Stimulated activated CD4-positive, alpha-beta T cell treated with anti-CD3 and anti-CD28 coated beads, Interleukin-1b, Interleukin-23, amount 100 ng/mL, for 24 hours (primary cell): ENCODE measurements at regions not wholly inside any gene's neighbourhood (a gene's known extent, or its start where the extent isn't known, plus 50 kb on each side); places are given as distances from the start of the nearest gene placed in this dataset.
"Not testable (repeated sequence)": the region's sequence is repeated elsewhere in the genome, so short reads cannot be mapped to it uniquely, and the experiment has no call there.

Experiments used
- DNase-seq, 4 experiments: peaks; one replicate each; pipeline ENCODE4 v3.0.0-alpha.2; 2020; ENCODE audit warnings: low read depth in 4 of 4, low spot score in 1 of 4

- DNase-seq = no peak
Measured at GRCh38 chr3:193901007-193901406, 234.9 kb upstream of the HES1 start.

- DNase-seq = no peak
Measured at GRCh38 chr3:193902607-193903511, 233.1 kb upstream of the HES1 start.

GRCh38 chr3:193903512-193903817 lies 232.5 kb upstream of the HES1 start:
- DNase-seq = no peak

GRCh38 chr3:193903966-193904365 lies 232.0 kb upstream of the HES1 start:
- DNase-seq = no peak

- DNase-seq = no peak
Measured at GRCh38 chr3:193905541-193906396, 230.2 kb upstream of the HES1 start.

- DNase-seq = no peak
Measured at GRCh38 chr3:193906849-193907410, 229.0 kb upstream of the HES1 start.

GRCh38 chr3:193908181-193908744 lies 227.7 kb upstream of the HES1 start:
- DNase-seq = no peak

- DNase-seq = no peak
Measured at GRCh38 chr3:193909387-193909786, 226.6 kb upstream of the HES1 start.

- DNase-seq = no peak
Measured at GRCh38 chr3:193910310-193910709, 225.6 kb upstream of the HES1 start.

GRCh38 chr3:193910886-193911738 lies 224.8 kb upstream of the HES1 start:
- DNase-seq = no peak

- no peak for DNase-seq
Measured at GRCh38 chr3:193911784-193912340, 224.1 kb upstream of the HES1 start.

- DNase-seq = no peak
Measured at GRCh38 chr3:193912621-193913178, 223.2 kb upstream of the HES1 start.

- DNase-seq = no peak
Measured at GRCh38 chr3:193914602-193915001, 221.3 kb upstream of the HES1 start.

GRCh38 chr3:193915099-193915498 lies 220.8 kb upstream of the HES1 start:
- DNase-seq = no peak

GRCh38 chr3:193915613-193916012 lies 220.3 kb upstream of the HES1 start:
- DNase-seq = no peak

- no peak for DNase-seq
Measured at GRCh38 chr3:193917158-193917557, 218.8 kb upstream of the HES1 start.

GRCh38 chr3:193921465-193921864 lies 214.5 kb upstream of the HES1 start:
- no peak for DNase-seq

- DNase-seq = no peak
Measured at GRCh38 chr3:193922034-193922774, 213.7 kb upstream of the HES1 start.

- not testable (repeated sequence) for DNase-seq
Measured at GRCh38 chr3:193923958-193924357, 212.0 kb upstream of the HES1 start.
